ENCODE measurements at regions not wholly inside any gene's neighbourhood (a gene's known extent, or its start where the extent isn't known, plus 50 kb on each side); places are given as distances from the start of the nearest gene placed in this dataset.

GRCh38 chr13:83825676-83826075 lies 56.6 kb downstream of the SLITRK1 start:
- H3K27ac ChIP-seq (ENCODE audit: low read depth, low read length), result no peak overlapping the region
- H3K9me3 ChIP-seq (ENCODE audit: control insufficient read depth in 1 of 2, low read length in 2 of 2), result no peaks in the 10 kb centered on the region
- POLR2A ChIA-PET (ENCODE audit: partially characterized antibody), result no interaction called here
- CTCF ChIA-PET (ENCODE audit: partially characterized antibody), result no interaction called here
- H3K4me1 ChIP-seq (ENCODE audit: insufficient read depth, low read length), result no peaks in the 10 kb centered on the region
- H3K9me3 Mint-ChIP-seq, result peaks cover 0 to 4% (median under 1%) of the 10 kb centered on the region in 8 donors
- H3K27me3 Mint-ChIP-seq, result no peaks in the 10 kb centered on the region
- H3K36me3 ChIP-seq (ENCODE audit: insufficient read depth, low read length), result no peaks in the 10 kb centered on the region
- DNase-seq, result no peak
- no peak overlapping the region for H3K27ac Mint-ChIP-seq
- no peak overlapping the region for H3K4me3 Mint-ChIP-seq
- no peak overlapping the region for H3K4me3 ChIP-seq (ENCODE audit: low read length in 2 of 2)
- no peaks in the 10 kb centered on the region for H3K27me3 ChIP-seq (ENCODE audit: insufficient read depth, low read length)
- no peaks in the 10 kb centered on the region for H3K4me1 Mint-ChIP-seq
- H3K36me3 Mint-ChIP-seq, result no peaks in the 10 kb centered on the region
- intact Hi-C loops (cut with micrococcal nuclease), result no loop called here

- Histone ChIP-seq H3K36me3 (ENCODE audit: insufficient read depth, low read length) (no peaks in the 10 kb centered on the region), H3K9me3 (ENCODE audit: control insufficient read depth in 1 of 2, low read length in 2 of 2) (no peaks in the 10 kb centered on the region), H3K4me1 (ENCODE audit: insufficient read depth, low read length) (no peaks in the 10 kb centered on the region), H3K4me3 (ENCODE audit: low read length in 2 of 2) (no peak overlapping the region), H3K27me3 (ENCODE audit: insufficient read depth, low read length) (no peaks in the 10 kb centered on the region), H3K27ac (ENCODE audit: low read depth, low read length) (no peak overlapping the region)
- ChIA-PET CTCF (ENCODE audit: partially characterized antibody) (no interaction called here), POLR2A (ENCODE audit: partially characterized antibody) (no interaction called here)
- H3K27ac Mint-ChIP-seq, result no peak overlapping the region
- DNase-seq, result no peak
- H3K27me3 Mint-ChIP-seq, result no peaks in the 10 kb centered on the region
- no peak overlapping the region for H3K4me3 Mint-ChIP-seq
- H3K9me3 Mint-ChIP-seq, result no peaks in the 10 kb centered on the region
- no peaks in the 10 kb centered on the region for H3K4me1 Mint-ChIP-seq
- no peaks in the 10 kb centered on the region for H3K36me3 Mint-ChIP-seq
- intact Hi-C loops (cut with micrococcal nuclease), result no loop called here
Observed at GRCh38 chr13:83824560-83824959, 57.7 kb downstream of the SLITRK1 start.

GRCh38 chr13:83824120-83824519 lies 58.2 kb downstream of the SLITRK1 start:
- H3K4me1 ChIP-seq (ENCODE audit: insufficient read depth, low read length), result no peaks in the 10 kb centered on the region
- no peaks in the 10 kb centered on the region for H3K4me1 Mint-ChIP-seq
- no peak overlapping the region for H3K27ac ChIP-seq (ENCODE audit: low read depth, low read length)
- no peaks in the 10 kb centered on the region for H3K27me3 Mint-ChIP-seq
- H3K9me3 ChIP-seq (ENCODE audit: control insufficient read depth in 1 of 2, low read length in 2 of 2), result no peaks in the 10 kb centered on the region
- no peaks in the 10 kb centered on the region for H3K36me3 Mint-ChIP-seq
- H3K9me3 Mint-ChIP-seq, result no peaks in the 10 kb centered on the region
- H3K36me3 ChIP-seq (ENCODE audit: insufficient read depth, low read length), result no peaks in the 10 kb centered on the region
- H3K27me3 ChIP-seq (ENCODE audit: insufficient read depth, low read length), result no peaks in the 10 kb centered on the region
- CTCF ChIA-PET (ENCODE audit: partially characterized antibody), result no interaction called here
- POLR2A ChIA-PET (ENCODE audit: partially characterized antibody), result no interaction called here
- H3K27ac Mint-ChIP-seq, result no peak overlapping the region
- no peak for DNase-seq
- no peak overlapping the region for H3K4me3 ChIP-seq (ENCODE audit: low read length in 2 of 2)
- intact Hi-C loops (cut with micrococcal nuclease), result no loop called here
- H3K4me3 Mint-ChIP-seq, result no peak overlapping the region

- CTCF ChIA-PET (ENCODE audit: partially characterized antibody), result no interaction called here
- Histone ChIP-seq H3K9me3 (ENCODE audit: control insufficient read depth in 1 of 2, low read length in 2 of 2) (no peaks in the 10 kb centered on the region), H3K36me3 (ENCODE audit: insufficient read depth, low read length) (no peaks in the 10 kb centered on the region), H3K4me3 (ENCODE audit: low read length in 2 of 2) (no peak overlapping the region), H3K27ac (ENCODE audit: low read depth, low read length) (no peak overlapping the region), H3K4me1 (ENCODE audit: insufficient read depth, low read length) (no peaks in the 10 kb centered on the region), H3K27me3 (ENCODE audit: insufficient read depth, low read length) (no peaks in the 10 kb centered on the region)
- Mint-ChIP-seq H3K9me3 (peaks cover 0 to 7% (median 0%) of the 10 kb centered on the region in 8 donors), H3K27me3 (no peaks in the 10 kb centered on the region), H3K4me1 (no peaks in the 10 kb centered on the region), H3K36me3 (no peaks in the 10 kb centered on the region), H3K27ac (no peak overlapping the region), H3K4me3 (no peak overlapping the region)
- intact Hi-C loops (cut with micrococcal nuclease), result no loop called here
- POLR2A ChIA-PET (ENCODE audit: partially characterized antibody), result no interaction called here
- no peak for DNase-seq
Observed at GRCh38 chr13:83819611-83820010, 62.7 kb downstream of the SLITRK1 start.

GRCh38 chr13:83819156-83819555 lies 63.1 kb downstream of the SLITRK1 start:
- ChIA-PET POLR2A (ENCODE audit: partially characterized antibody) (no interaction called here), CTCF (ENCODE audit: partially characterized antibody) (no interaction called here)
- Mint-ChIP-seq H3K4me3 (no peak overlapping the region), H3K27ac (no peak overlapping the region), H3K36me3 (no peaks in the 10 kb centered on the region), H3K4me1 (no peaks in the 10 kb centered on the region), H3K27me3 (no peaks in the 10 kb centered on the region), H3K9me3 (peaks cover 0 to 7% (median under 1%) of the 10 kb centered on the region in 8 donors)
- no peaks in the 10 kb centered on the region for H3K27me3 ChIP-seq (ENCODE audit: insufficient read depth, low read length)
- H3K27ac ChIP-seq (ENCODE audit: low read depth, low read length), result no peak overlapping the region
- DNase-seq, result no peak
- H3K9me3 ChIP-seq (ENCODE audit: control insufficient read depth in 1 of 2, low read length in 2 of 2), result no peaks in the 10 kb centered on the region
- intact Hi-C loops (cut with micrococcal nuclease), result no loop called here
- no peak overlapping the region for H3K4me3 ChIP-seq (ENCODE audit: low read length in 2 of 2)
- no peaks in the 10 kb centered on the region for H3K4me1 ChIP-seq (ENCODE audit: insufficient read depth, low read length)
- H3K36me3 ChIP-seq (ENCODE audit: insufficient read depth, low read length), result no peaks in the 10 kb centered on the region

- Histone ChIP-seq H3K36me3 (ENCODE audit: insufficient read depth, low read length) (no peaks in the 10 kb centered on the region), H3K4me3 (ENCODE audit: low read length in 2 of 2) (no peak overlapping the region), H3K27ac (ENCODE audit: low read depth, low read length) (no peak overlapping the region), H3K4me1 (ENCODE audit: insufficient read depth, low read length) (no peaks in the 10 kb centered on the region), H3K27me3 (ENCODE audit: insufficient read depth, low read length) (no peaks in the 10 kb centered on the region), H3K9me3 (ENCODE audit: control insufficient read depth in 1 of 2, low read length in 2 of 2) (no peaks in the 10 kb centered on the region)
- Mint-ChIP-seq H3K27ac (no peak overlapping the region), H3K9me3 (peaks cover 0 to 7% (median 2%) of the 10 kb centered on the region in 8 donors), H3K4me1 (no peaks in the 10 kb centered on the region), H3K27me3 (no peaks in the 10 kb centered on the region), H3K4me3 (no peak overlapping the region), H3K36me3 (no peaks in the 10 kb centered on the region)
- CTCF ChIA-PET (ENCODE audit: partially characterized antibody), result no interaction called here
- intact Hi-C loops (cut with micrococcal nuclease), result no loop called here
- no peak for DNase-seq
- POLR2A ChIA-PET (ENCODE audit: partially characterized antibody), result no interaction called here
Observed at GRCh38 chr13:83816081-83816480, 66.2 kb downstream of the SLITRK1 start.

- Mint-ChIP-seq H3K9me3 (peaks cover 0 to 7% (median 2%) of the 10 kb centered on the region in 8 donors), H3K4me3 (no peak overlapping the region), H3K36me3 (no peaks in the 10 kb centered on the region), H3K4me1 (no peaks in the 10 kb centered on the region), H3K27me3 (no peaks in the 10 kb centered on the region), H3K27ac (no peak overlapping the region)
- Histone ChIP-seq H3K9me3 (ENCODE audit: control insufficient read depth in 1 of 2, low read length in 2 of 2) (no peaks in the 10 kb centered on the region), H3K4me3 (ENCODE audit: low read length in 2 of 2) (no peak overlapping the region), H3K4me1 (ENCODE audit: insufficient read depth, low read length) (no peaks in the 10 kb centered on the region), H3K27me3 (ENCODE audit: insufficient read depth, low read length) (no peaks in the 10 kb centered on the region), H3K36me3 (ENCODE audit: insufficient read depth, low read length) (no peaks in the 10 kb centered on the region), H3K27ac (ENCODE audit: low read depth, low read length) (no peak overlapping the region)
- ChIA-PET POLR2A (ENCODE audit: partially characterized antibody) (no interaction called here), CTCF (ENCODE audit: partially characterized antibody) (no interaction called here)
- intact Hi-C loops (cut with micrococcal nuclease), result no loop called here
- no peak for DNase-seq
Observed at GRCh38 chr13:83815598-83815997, 66.7 kb downstream of the SLITRK1 start.

- no peaks in the 10 kb centered on the region for H3K36me3 Mint-ChIP-seq
- Histone ChIP-seq H3K9me3 (ENCODE audit: control insufficient read depth in 1 of 2, low read length in 2 of 2) (no peaks in the 10 kb centered on the region), H3K27ac (ENCODE audit: low read depth, low read length) (no peak overlapping the region), H3K36me3 (ENCODE audit: insufficient read depth, low read length) (no peaks in the 10 kb centered on the region), H3K4me3 (ENCODE audit: low read length in 2 of 2) (no peak overlapping the region), H3K27me3 (ENCODE audit: insufficient read depth, low read length) (no peaks in the 10 kb centered on the region), H3K4me1 (ENCODE audit: insufficient read depth, low read length) (no peaks in the 10 kb centered on the region)
- intact Hi-C loops (cut with micrococcal nuclease), result no loop called here
- H3K27me3 Mint-ChIP-seq, result no peaks in the 10 kb centered on the region
- ChIA-PET POLR2A (ENCODE audit: partially characterized antibody) (no interaction called here), CTCF (ENCODE audit: partially characterized antibody) (no interaction called here)
- H3K27ac Mint-ChIP-seq, result no peak overlapping the region
- peaks cover 0 to 4% (median under 1%) of the 10 kb centered on the region in 8 donors for H3K9me3 Mint-ChIP-seq
- no peak for DNase-seq
- no peak overlapping the region for H3K4me3 Mint-ChIP-seq
- H3K4me1 Mint-ChIP-seq, result no peaks in the 10 kb centered on the region
Observed at GRCh38 chr13:83810136-83810535, 72.1 kb downstream of the SLITRK1 start.

All from CD4-positive, alpha-beta memory T cell (primary cell).